Mesendoderm (in vitro differentiated cells): ENCODE measurements at regions not wholly inside any gene's neighbourhood (a gene's known extent, or its start where the extent isn't known, plus 50 kb on each side); places are given as distances from the start of the nearest gene placed in this dataset.
A peak's percentile ranks its signal among the peaks of the same experiment; 100 is the strongest.

Source experiments
- DNase-seq: peaks from one replicate; pipeline ENCODE4 v3.0.0; 2013
- H2AK5ac ChIP-seq: 2 replicates; pipeline ENCODE4 v1.6.1; 2013; ENCODE audit warnings: low read length, inconsistent platforms
- H2BK120ac ChIP-seq: 2 replicates; pipeline ENCODE4 v1.6.1; 2013; ENCODE audit warnings: low read depth, mild to moderate bottlenecking, low read length, moderate library complexity, mixed read lengths
- H2BK15ac ChIP-seq: replicated peaks from 2 replicates; pipeline ENCODE4 v1.6.1; 2013; ENCODE audit warnings: low read depth, mild to moderate bottlenecking, moderate library complexity
- H2BK5ac ChIP-seq: 2 replicates; pipeline ENCODE4 v1.6.1; 2013; ENCODE audit warnings: low read length, inconsistent platforms
- H3K18ac ChIP-seq: 2 replicates; pipeline ENCODE4 v1.6.1; 2013; ENCODE audit warnings: mild to moderate bottlenecking, low read length, mixed read lengths
- H3K23ac ChIP-seq: one replicate; pipeline ENCODE4 v1.6.1; 2013; ENCODE audit warnings: low read length
- H3K27ac ChIP-seq: 2 replicates; pipeline ENCODE4 v1.5.1; 2013; ENCODE audit warnings: low read depth, mild to moderate bottlenecking, inconsistent platforms, low read length, moderate library complexity
- H3K27me3 ChIP-seq: 2 replicates; pipeline ENCODE4 v1.6.1; 2013; ENCODE audit warnings: low read length, control low read depth, mild to moderate bottlenecking, inconsistent platforms; ENCODE audit not compliant: insufficient read depth, poor library complexity
- H3K36me3 ChIP-seq: 2 replicates; pipeline ENCODE4 v1.6.1; 2013; ENCODE audit warnings: low read length, inconsistent platforms; ENCODE audit not compliant: control insufficient read depth, insufficient read depth
- H3K4ac ChIP-seq: one replicate; pipeline ENCODE4 v1.6.1; 2013; ENCODE audit warnings: low read depth, mild to moderate bottlenecking, low read length, moderate library complexity
- H3K4me1 ChIP-seq: 2 replicates; pipeline ENCODE4 v1.6.1; 2013; ENCODE audit warnings: low read depth, low read length, inconsistent platforms; ENCODE audit not compliant: control insufficient read depth
- H3K4me2 ChIP-seq: 2 replicates; pipeline ENCODE4 v1.6.1; 2013; ENCODE audit warnings: low read length
- H3K4me3 ChIP-seq: 2 replicates; pipeline ENCODE4 v1.5.1; 2013; ENCODE audit warnings: mild to moderate bottlenecking, low read length
- H3K56ac ChIP-seq: one replicate; pipeline ENCODE4 v1.6.1; 2013; ENCODE audit warnings: low read length
- H3K79me1 ChIP-seq: 2 replicates; pipeline ENCODE4 v1.6.1; 2013; ENCODE audit warnings: low read length, inconsistent platforms
- H3K79me2 ChIP-seq: 2 replicates; pipeline ENCODE4 v1.6.1; 2013; ENCODE audit warnings: mild to moderate bottlenecking, low read length; ENCODE audit not compliant: control insufficient read depth, insufficient read depth
- H3K9ac ChIP-seq: 2 replicates; pipeline ENCODE4 v1.6.1; 2013; ENCODE audit warnings: low read length, inconsistent platforms
- H4K5ac ChIP-seq: one replicate; pipeline ENCODE4 v1.6.1; 2013; ENCODE audit warnings: low read length
- H4K8ac ChIP-seq: one replicate; pipeline ENCODE4 v1.6.1; 2013; ENCODE audit warnings: low read depth, mild to moderate bottlenecking, control low read depth, low read length, moderate library complexity
- WGBS: extraction: QIAGEN DNeasy Blood & Tissue Kit; methylation state at CpG from one replicate; pipeline ENCODE4 v1.1.7; 2013; ENCODE audit warnings: low lambda C conversion rate, missing lambda C conversion rate; ENCODE audit not compliant: insufficient coverage; ENCODE audit errors: extremely low coverage; 5-methylcytosine and 5-hydroxymethylcytosine counted together

DNA sequence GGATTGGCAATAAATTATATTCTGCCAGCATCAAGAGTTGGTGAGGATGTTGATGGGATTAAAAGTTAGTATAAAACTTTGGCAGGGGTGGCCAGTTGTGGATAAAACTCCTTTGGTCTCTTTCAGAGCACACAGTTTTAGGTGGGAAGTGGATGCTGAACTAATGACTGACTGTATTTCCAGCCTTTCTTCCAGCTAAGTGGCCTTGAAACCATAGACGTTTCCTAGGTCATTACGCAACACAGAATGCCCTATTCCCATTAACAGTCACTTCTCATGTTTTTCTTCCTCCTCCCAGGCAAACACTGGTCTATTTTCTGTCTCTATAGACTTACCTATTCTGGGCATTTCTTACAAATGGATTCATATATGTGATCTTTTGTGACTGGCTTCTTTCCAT, 467.4 kb downstream of the NEBL start:
- no peak overlapping the region for H3K18ac ChIP-seq
- H3K9ac ChIP-seq = no peak overlapping the region
- DNase-seq = no peak
- no peaks in the 10 kb centered on the region for H3K79me1 ChIP-seq
- H3K4me1 ChIP-seq = no peaks in the 10 kb centered on the region
- no peaks in the 10 kb centered on the region for H3K27me3 ChIP-seq
- H3K4me2 ChIP-seq = no peak overlapping the region
- WGBS = no CpG with 5 or more reads among the region's 2 CpGs
- H2BK120ac ChIP-seq = no peak overlapping the region
- no peak overlapping the region for H2BK5ac ChIP-seq
- H3K4me3 ChIP-seq = no peak overlapping the region
- H3K23ac ChIP-seq = no peak overlapping the region
- H3K56ac ChIP-seq = no peak overlapping the region
- no peaks in the 10 kb centered on the region for H3K36me3 ChIP-seq
- no peak overlapping the region for H2AK5ac ChIP-seq
- no peak overlapping the region for H3K4ac ChIP-seq
- H3K27ac ChIP-seq = no peak overlapping the region
- H2BK15ac ChIP-seq = no peak overlapping the region
- H4K5ac ChIP-seq = no peak overlapping the region
- H3K79me2 ChIP-seq = no peaks in the 10 kb centered on the region
- H4K8ac ChIP-seq = no peak overlapping the region

DNA sequence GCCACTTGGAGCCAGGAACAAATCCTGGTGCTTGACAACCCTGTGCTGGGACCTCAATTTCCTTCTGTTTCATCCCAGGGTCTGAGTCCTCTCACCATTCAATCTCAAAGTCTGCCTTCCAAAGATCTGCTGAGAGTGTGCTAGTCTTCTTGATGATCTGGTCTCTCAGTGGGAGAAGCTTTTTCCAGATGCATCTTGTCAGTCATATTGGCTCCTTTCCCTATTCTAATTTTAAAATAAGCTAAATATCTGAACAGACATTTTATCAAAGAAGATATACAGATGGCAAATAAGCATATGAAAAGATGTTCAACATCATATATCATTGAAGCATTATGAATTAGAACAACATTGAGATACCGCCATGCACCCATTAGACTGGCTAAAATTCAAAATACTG, 469.3 kb downstream of the NEBL start:
- no peaks in the 10 kb centered on the region for H3K4me1 ChIP-seq
- H4K5ac ChIP-seq = no peak overlapping the region
- H3K79me1 ChIP-seq = no peaks in the 10 kb centered on the region
- H4K8ac ChIP-seq = no peak overlapping the region
- WGBS = no CpG with 5 or more reads among the region's 1 CpG
- H3K23ac ChIP-seq = no peak overlapping the region
- H3K36me3 ChIP-seq = no peaks in the 10 kb centered on the region
- no peaks in the 10 kb centered on the region for H3K79me2 ChIP-seq
- no peak overlapping the region for H3K9ac ChIP-seq
- no peak overlapping the region for H2BK5ac ChIP-seq
- H2AK5ac ChIP-seq = no peak overlapping the region
- DNase-seq = no peak
- no peaks in the 10 kb centered on the region for H3K27me3 ChIP-seq
- no peak overlapping the region for H3K4me2 ChIP-seq
- no peak overlapping the region for H3K4me3 ChIP-seq
- H3K4ac ChIP-seq = no peak overlapping the region
- no peak overlapping the region for H2BK15ac ChIP-seq
- H3K56ac ChIP-seq = no peak overlapping the region
- no peak overlapping the region for H2BK120ac ChIP-seq
- no peak overlapping the region for H3K27ac ChIP-seq
- no peak overlapping the region for H3K18ac ChIP-seq

DNA sequence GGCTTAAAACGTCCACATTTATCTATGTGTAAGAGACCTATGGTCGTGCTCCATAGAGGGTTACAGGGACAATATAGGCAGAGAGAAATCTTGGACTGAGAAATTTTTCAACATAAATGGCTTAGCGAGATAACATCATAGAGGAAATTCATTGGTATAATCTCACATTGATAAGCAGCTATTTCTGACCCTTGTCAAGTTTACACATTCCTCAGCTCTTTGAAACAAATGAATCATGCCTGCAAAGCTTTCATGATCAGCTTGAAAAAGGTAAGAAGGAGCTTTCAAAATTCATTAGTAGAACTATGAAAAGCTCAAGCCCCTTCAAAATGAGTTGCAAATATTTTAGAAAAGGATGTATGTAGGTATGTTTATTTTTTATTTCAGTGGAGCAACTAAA, 478.8 kb downstream of the NEBL start:
- H3K4me3 ChIP-seq = no peak overlapping the region
- no peaks in the 10 kb centered on the region for H3K79me1 ChIP-seq
- H3K4me1 ChIP-seq = no peaks in the 10 kb centered on the region
- H3K4ac ChIP-seq = no peak overlapping the region
- H3K79me2 ChIP-seq = no peaks in the 10 kb centered on the region
- no peak overlapping the region for H3K9ac ChIP-seq
- no peak overlapping the region for H3K18ac ChIP-seq
- H3K27me3 ChIP-seq = no peaks in the 10 kb centered on the region
- H3K4me2 ChIP-seq = no peak overlapping the region
- H3K23ac ChIP-seq = no peak overlapping the region
- no peak overlapping the region for H2BK5ac ChIP-seq
- H4K8ac ChIP-seq = no peak overlapping the region
- no peak overlapping the region for H2BK15ac ChIP-seq
- no peak overlapping the region for H3K27ac ChIP-seq
- no peak overlapping the region for H3K56ac ChIP-seq
- no peak overlapping the region for H4K5ac ChIP-seq
- H2BK120ac ChIP-seq = no peak overlapping the region
- peak; percentile 72 for DNase-seq
- no peak overlapping the region for H2AK5ac ChIP-seq
- WGBS = no CpG with 5 or more reads among the region's 3 CpGs
- no peaks in the 10 kb centered on the region for H3K36me3 ChIP-seq

DNA sequence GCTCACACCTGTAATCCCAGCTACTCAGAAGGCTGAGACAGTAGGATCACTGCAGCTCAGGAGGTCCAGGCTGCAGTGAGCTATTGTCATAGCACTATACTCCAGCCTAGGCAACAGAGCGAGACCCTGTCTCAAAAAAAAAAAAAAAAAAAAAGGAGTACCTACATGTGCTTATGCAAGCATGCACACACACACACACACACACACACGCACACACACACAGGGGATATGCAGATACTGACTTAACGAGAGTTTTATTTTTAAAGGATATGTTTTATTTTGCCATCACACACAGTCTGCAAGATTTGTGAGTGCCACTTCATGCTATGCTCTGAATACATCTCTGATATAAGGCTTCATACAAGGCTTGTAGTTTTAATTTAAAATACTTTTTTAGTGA, 479.3 kb downstream of the NEBL start:
- Histone ChIP-seq H4K8ac (no peak overlapping the region), H3K27me3 (no peaks in the 10 kb centered on the region), H3K23ac (no peak overlapping the region), H2BK120ac (peak overlapping the region; percentile 61), H3K4me2 (no peak overlapping the region), H3K4ac (no peak overlapping the region), H3K4me3 (no peak overlapping the region), H3K79me2 (no peaks in the 10 kb centered on the region), H4K5ac (no peak overlapping the region), H3K27ac (no peak overlapping the region), H3K36me3 (no peaks in the 10 kb centered on the region), H3K18ac (peak overlapping the region; percentile 39), H3K4me1 (no peaks in the 10 kb centered on the region), H3K9ac (no peak overlapping the region), H2AK5ac (no peak overlapping the region), H2BK15ac (no peak overlapping the region), H3K56ac (no peak overlapping the region), H3K79me1 (no peaks in the 10 kb centered on the region), H2BK5ac (no peak overlapping the region)
- no CpG with 5 or more reads among the region's 3 CpGs for WGBS
- peak; percentile 51 for DNase-seq

DNA sequence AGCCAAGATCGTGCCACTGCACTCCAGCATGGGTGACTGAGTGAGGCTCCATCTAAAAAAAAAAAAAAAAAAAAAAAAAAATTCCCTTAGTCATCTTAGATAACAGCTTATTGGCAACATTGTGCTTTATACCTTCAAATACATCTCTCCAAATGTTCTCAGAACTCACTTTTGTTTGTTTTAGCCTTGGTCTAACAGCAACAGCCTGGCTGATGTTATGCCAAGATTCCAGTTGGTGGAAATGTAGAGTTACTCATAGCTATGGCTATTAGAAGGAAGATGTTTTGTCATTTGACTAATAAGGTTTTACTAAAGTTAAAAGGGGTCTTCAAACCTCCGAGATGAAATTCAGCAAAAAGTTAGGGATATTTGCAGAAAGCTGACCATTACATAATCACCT, 481.4 kb downstream of the NEBL start:
- Histone ChIP-seq H2BK120ac (no peak overlapping the region), H3K79me2 (no peaks in the 10 kb centered on the region), H3K79me1 (no peaks in the 10 kb centered on the region), H3K4me2 (no peak overlapping the region), H3K27me3 (no peaks in the 10 kb centered on the region), H3K36me3 (no peaks in the 10 kb centered on the region), H3K23ac (no peak overlapping the region), H2AK5ac (no peak overlapping the region), H3K9ac (no peak overlapping the region), H3K4ac (no peak overlapping the region), H3K27ac (no peak overlapping the region), H3K4me3 (no peak overlapping the region), H3K4me1 (no peaks in the 10 kb centered on the region), H4K8ac (no peak overlapping the region), H3K56ac (no peak overlapping the region), H4K5ac (no peak overlapping the region), H2BK15ac (no peak overlapping the region), H2BK5ac (no peak overlapping the region), H3K18ac (no peak overlapping the region)
- no peak for DNase-seq
- WGBS = no CpG with 5 or more reads among the region's 2 CpGs

DNA sequence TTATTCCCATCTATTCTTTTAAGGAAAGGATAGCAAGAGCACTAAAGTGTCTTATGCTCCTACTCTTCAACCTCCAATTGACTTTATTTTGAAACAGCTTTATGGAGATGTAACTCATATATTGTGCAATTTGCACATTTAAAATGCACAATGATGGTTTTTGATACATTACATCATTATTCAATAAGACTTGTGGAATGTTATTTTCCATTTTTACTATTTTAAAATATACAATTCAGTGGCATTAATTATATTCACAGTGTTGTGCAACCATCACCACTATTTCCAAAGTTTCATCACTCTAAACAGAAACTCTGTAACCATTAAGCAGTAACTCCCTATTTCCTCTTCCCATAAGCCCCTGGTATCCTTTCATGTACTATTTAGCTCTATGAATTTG, 489.8 kb downstream of the NEBL start:
- Histone ChIP-seq H3K79me1 (no peaks in the 10 kb centered on the region), H3K4me1 (no peaks in the 10 kb centered on the region), H3K18ac (no peak overlapping the region), H2AK5ac (no peak overlapping the region), H3K27ac (no peak overlapping the region), H3K4ac (no peak overlapping the region), H3K36me3 (no peaks in the 10 kb centered on the region), H3K4me3 (no peak overlapping the region), H3K4me2 (no peak overlapping the region), H4K5ac (no peak overlapping the region), H2BK5ac (no peak overlapping the region), H3K56ac (no peak overlapping the region), H2BK120ac (no peak overlapping the region), H3K9ac (no peak overlapping the region), H4K8ac (no peak overlapping the region), H3K27me3 (no peaks in the 10 kb centered on the region), H3K23ac (no peak overlapping the region), H3K79me2 (no peaks in the 10 kb centered on the region), H2BK15ac (no peak overlapping the region)
- no peak for DNase-seq
